LNCaP clone FGC (cell line): ENCODE measurements at regions not wholly inside any gene's neighbourhood (a gene's known extent, or its start where the extent isn't known, plus 50 kb on each side); places are given as distances from the start of the nearest gene placed in this dataset.

ENCODE experiments used
- DNase-seq: peaks from one replicate; pipeline ENCODE4 v3.0.0-alpha.2; 2011; ENCODE audit warnings: low read depth
- H3K4me3 ChIP-seq: 2 replicates; pipeline ENCODE4 v1.5.1; 2011; ENCODE audit warnings: mild to moderate bottlenecking, low read depth, low read length, control low read depth
- CTCF ChIP-seq: IDR thresholded peaks from 2 replicates; pipeline ENCODE4 v1.5.1; 2012; ENCODE audit warnings: mild to moderate bottlenecking; ENCODE audit not compliant: control insufficient read depth, insufficient read depth; ENCODE audit errors: extremely low read depth

- TF ChIP-seq CTCF, result no peak
These were observed 148.0 kb upstream of the ZRANB2 start for GRCh38 chr1:71228742-71229365.

GRCh38 chr1:71228241-71228640 is 147.4 kb upstream of the ZRANB2 start:
- H3K4me3 ChIP-seq, result no peak overlapping the region
- no peak for DNase-seq
- no peak for TF ChIP-seq CTCF

More at GRCh38 chr1:71228742-71229365, 148.0 kb upstream of the ZRANB2 start:
- no peak for DNase-seq
- H3K4me3 ChIP-seq, result no peak overlapping the region

- TF ChIP-seq CTCF, result no peak
These were observed 144.0 kb upstream of the ZRANB2 start for GRCh38 chr1:71224741-71225377.

GRCh38 chr1:71223641-71224340 is 143.0 kb upstream of the ZRANB2 start:
- no peak for DNase-seq
- TF ChIP-seq CTCF, result no peak
- H3K4me3 ChIP-seq, result no peak overlapping the region

More at GRCh38 chr1:71224741-71225377, 144.0 kb upstream of the ZRANB2 start:
- H3K4me3 ChIP-seq, result no peak overlapping the region
- DNase-seq, result no peak

GRCh38 chr1:71222668-71223067 is 141.8 kb upstream of the ZRANB2 start:
- no peak for TF ChIP-seq CTCF
- H3K4me3 ChIP-seq, result no peak overlapping the region
- DNase-seq, result no peak

- no peak for DNase-seq
- no peak overlapping the region for H3K4me3 ChIP-seq
- TF ChIP-seq CTCF, result no peak
These were observed 129.9 kb upstream of the ZRANB2 start for GRCh38 chr1:71210718-71211117.
